ENCODE measurements at regions not wholly inside any gene's neighbourhood (a gene's known extent, or its start where the extent isn't known, plus 50 kb on each side); places are given as distances from the start of the nearest gene placed in this dataset.

GRCh38 chr2:217617616-217618022 is 385.2 kb downstream of the TNS1 start:
- TF ChIP-seq POLR2A (IDR thresholded peaks at IDR 0.05; ENCODE audit: extremely low read depth, insufficient read length) = no peak
- no peak for TF ChIP-seq CTCF (IDR thresholded peaks at IDR 0.05; ENCODE audit: low read depth, low read length)
- TF ChIP-seq MYC (IDR thresholded peaks at IDR 0.05; ENCODE audit: low read depth, low read length) = no peak

Measured in NB4 (cell line).